ENCODE measurements at regions not wholly inside any gene's neighbourhood (a gene's known extent, or its start where the extent isn't known, plus 50 kb on each side); places are given as distances from the start of the nearest gene placed in this dataset.

DNA sequence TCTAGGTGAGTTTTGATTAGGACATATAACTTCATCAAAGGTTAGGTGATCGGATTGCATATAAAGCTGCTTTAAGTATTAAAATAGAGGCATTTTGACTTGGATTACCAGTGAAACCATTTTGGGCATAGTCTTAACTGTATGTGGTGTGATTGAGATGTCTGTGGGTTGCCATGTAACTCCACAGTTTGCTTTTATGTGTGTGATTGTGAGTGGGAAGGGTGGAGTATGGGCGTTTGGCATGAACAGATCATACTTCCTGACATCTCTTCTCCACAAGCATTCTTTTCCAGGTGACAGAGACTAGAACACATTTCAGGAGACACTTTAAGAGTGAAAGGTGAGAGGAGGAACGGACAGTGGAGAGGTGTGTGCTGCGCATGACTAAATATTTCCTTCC is 136.1 kb downstream of the CEP135 start:
- Histone ChIP-seq H3K27me3 (ENCODE audit: insufficient read depth, poor library complexity, severe bottlenecking) (no peaks in the 10 kb centered on the region), H3K4me3 (replicated peaks; ENCODE audit: insufficient read depth, low read length) (no peak overlapping the region), H3K27ac (replicated peaks) (no peak overlapping the region)
- no peak for DNase-seq (ENCODE audit: low read depth in 1 of 2, low spot score in 1 of 2)
- TF ChIP-seq, protein P1, sequence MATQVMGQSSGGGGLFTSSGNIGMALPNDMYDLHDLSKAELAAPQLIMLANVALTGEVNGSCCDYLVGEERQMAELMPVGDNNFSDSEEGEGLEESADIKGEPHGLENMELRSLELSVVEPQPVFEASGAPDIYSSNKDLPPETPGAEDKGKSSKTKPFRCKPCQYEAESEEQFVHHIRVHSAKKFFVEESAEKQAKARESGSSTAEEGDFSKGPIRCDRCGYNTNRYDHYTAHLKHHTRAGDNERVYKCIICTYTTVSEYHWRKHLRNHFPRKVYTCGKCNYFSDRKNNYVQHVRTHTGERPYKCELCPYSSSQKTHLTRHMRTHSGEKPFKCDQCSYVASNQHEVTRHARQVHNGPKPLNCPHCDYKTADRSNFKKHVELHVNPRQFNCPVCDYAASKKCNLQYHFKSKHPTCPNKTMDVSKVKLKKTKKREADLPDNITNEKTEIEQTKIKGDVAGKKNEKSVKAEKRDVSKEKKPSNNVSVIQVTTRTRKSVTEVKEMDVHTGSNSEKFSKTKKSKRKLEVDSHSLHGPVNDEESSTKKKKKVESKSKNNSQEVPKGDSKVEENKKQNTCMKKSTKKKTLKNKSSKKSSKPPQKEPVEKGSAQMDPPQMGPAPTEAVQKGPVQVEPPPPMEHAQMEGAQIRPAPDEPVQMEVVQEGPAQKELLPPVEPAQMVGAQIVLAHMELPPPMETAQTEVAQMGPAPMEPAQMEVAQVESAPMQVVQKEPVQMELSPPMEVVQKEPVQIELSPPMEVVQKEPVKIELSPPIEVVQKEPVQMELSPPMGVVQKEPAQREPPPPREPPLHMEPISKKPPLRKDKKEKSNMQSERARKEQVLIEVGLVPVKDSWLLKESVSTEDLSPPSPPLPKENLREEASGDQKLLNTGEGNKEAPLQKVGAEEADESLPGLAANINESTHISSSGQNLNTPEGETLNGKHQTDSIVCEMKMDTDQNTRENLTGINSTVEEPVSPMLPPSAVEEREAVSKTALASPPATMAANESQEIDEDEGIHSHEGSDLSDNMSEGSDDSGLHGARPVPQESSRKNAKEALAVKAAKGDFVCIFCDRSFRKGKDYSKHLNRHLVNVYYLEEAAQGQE (IDR thresholded peaks at IDR 0.05; ENCODE audit: insufficient replicate concordance, low read depth), result no peak
- TF ChIP-seq, protein P2, sequence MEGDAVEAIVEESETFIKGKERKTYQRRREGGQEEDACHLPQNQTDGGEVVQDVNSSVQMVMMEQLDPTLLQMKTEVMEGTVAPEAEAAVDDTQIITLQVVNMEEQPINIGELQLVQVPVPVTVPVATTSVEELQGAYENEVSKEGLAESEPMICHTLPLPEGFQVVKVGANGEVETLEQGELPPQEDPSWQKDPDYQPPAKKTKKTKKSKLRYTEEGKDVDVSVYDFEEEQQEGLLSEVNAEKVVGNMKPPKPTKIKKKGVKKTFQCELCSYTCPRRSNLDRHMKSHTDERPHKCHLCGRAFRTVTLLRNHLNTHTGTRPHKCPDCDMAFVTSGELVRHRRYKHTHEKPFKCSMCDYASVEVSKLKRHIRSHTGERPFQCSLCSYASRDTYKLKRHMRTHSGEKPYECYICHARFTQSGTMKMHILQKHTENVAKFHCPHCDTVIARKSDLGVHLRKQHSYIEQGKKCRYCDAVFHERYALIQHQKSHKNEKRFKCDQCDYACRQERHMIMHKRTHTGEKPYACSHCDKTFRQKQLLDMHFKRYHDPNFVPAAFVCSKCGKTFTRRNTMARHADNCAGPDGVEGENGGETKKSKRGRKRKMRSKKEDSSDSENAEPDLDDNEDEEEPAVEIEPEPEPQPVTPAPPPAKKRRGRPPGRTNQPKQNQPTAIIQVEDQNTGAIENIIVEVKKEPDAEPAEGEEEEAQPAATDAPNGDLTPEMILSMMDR (IDR thresholded peaks at IDR 0.05; ENCODE audit: insufficient read depth, low read length), result no peak
- TF ChIP-seq SPI1 (IDR thresholded peaks at IDR 0.05; ENCODE audit: borderline replicate concordance, low read depth), result no peak
- no peak for TF ChIP-seq POLR2AphosphoS5 (IDR thresholded peaks at IDR 0.05; ENCODE audit: low read depth)
- TF ChIP-seq GABPA (IDR thresholded peaks at IDR 0.05; ENCODE audit: low read depth), result no peak
